Prostate gland (tissue), 2 donors: ENCODE measurements at regions not wholly inside any gene's neighbourhood (a gene's known extent, or its start where the extent isn't known, plus 50 kb on each side); places are given as distances from the start of the nearest gene placed in this dataset.

Experiments used
- CTCF ChIP-seq, 4 experiments: fragments of 200-600 bp in 2 of 4; fragments of 450-650 bp in 2 of 4; sonication (generic) in 2 of 4; IDR thresholded peaks; 1 replicate in 3 of 4; 2 replicates in 1 of 4; pipeline ENCODE4 v1.5.1; 2016 to 2019; ENCODE audit warnings: antibody characterized with exemption in 4 of 4, mild to moderate bottlenecking in 2 of 4, moderate library complexity in 2 of 4
- POLR2A ChIP-seq: fragments of 450-650 bp; IDR thresholded peaks from one replicate; pipeline ENCODE4 v1.6.1; 2016; ENCODE audit warnings: antibody characterized with exemption, mild to moderate bottlenecking
- POLR2AphosphoS5 ChIP-seq: sonication (generic); formaldehyde crosslinking; IDR thresholded peaks from one replicate; pipeline ENCODE4 v1.6.1; 2017; ENCODE audit warnings: antibody characterized with exemption

GRCh38 chr3:34584971-34585370 is 786.5 kb downstream of the PDCD6IP start:
- TF ChIP-seq CTCF (IDR thresholded peaks at IDR 0.05) (no peak), POLR2A (no peak), POLR2AphosphoS5 (no peak)
